Endothelial cell of umbilical vein (primary cell): ENCODE measurements at regions not wholly inside any gene's neighbourhood (a gene's known extent, or its start where the extent isn't known, plus 50 kb on each side); places are given as distances from the start of the nearest gene placed in this dataset.

ENCODE experiments used
- BruUV-seq: library from RNA; stranded (reverse); fragments of 400-500 nt; replicated peaks from 2 replicates; lab custom pipeline; 2021; lab: Mats Ljungman, UMichigan
- CTCF ChIA-PET: fragments of 300-600, 350-600 bp; sonication (Branson Sonifier 250); formaldehyde crosslinking; loops from one replicate; lab custom pipeline; 2021; ENCODE audit warnings: antibody characterized with exemption, inconsistent platforms; lab: Charles Lee
- POLR2A ChIA-PET: fragments of 300-600, 350-600 bp; sonication (Branson Sonifier 250); formaldehyde crosslinking; loops from one replicate; lab custom pipeline; 2021; ENCODE audit warnings: antibody characterized with exemption, inconsistent platforms; lab: Charles Lee
- DNase-seq: peaks from one replicate; pipeline ENCODE4 v3.0.0-alpha.2; 2011; ENCODE audit warnings: low read depth, low spot score
- FAIRE-seq: peaks from 2 replicates; lab custom pipeline; 2011; peaks lifted over from hg19 to GRCh38; lab: Jason Lieb, UNC
- H2AFZ ChIP-seq: 2 replicates; pipeline ENCODE4 v1.6.0; 2012; ENCODE audit warnings: low read depth, low read length, control low read depth, inconsistent platforms
- H3K27ac ChIP-seq: 2 replicates; pipeline ENCODE4 v1.5.1; 2011; ENCODE audit warnings: low read depth, mild to moderate bottlenecking, control low read depth, low read length, moderate library complexity; ENCODE audit not compliant: insufficient read depth
- H3K27me3 ChIP-seq, 2 experiments: 2 replicates each; pipeline versions ENCODE4 v1.6.0 to v1.6.1; 2011; ENCODE audit warnings: low read length in 2 of 2, mixed read lengths in 1 of 2; ENCODE audit not compliant: control insufficient read depth in 2 of 2, insufficient read depth in 2 of 2
- H3K36me3 ChIP-seq, 2 experiments: 2 replicates in 1 of 2; 3 replicates in 1 of 2; pipeline ENCODE4 v1.5.1; 2011; ENCODE audit warnings: low read length in 2 of 2, mild to moderate bottlenecking in 1 of 2, moderate library complexity in 1 of 2; ENCODE audit not compliant: control insufficient read depth in 2 of 2, insufficient read depth in 2 of 2; ENCODE audit errors: extremely low read depth in 1 of 2
- H3K4me1 ChIP-seq: 3 replicates; pipeline ENCODE4 v1.5.1; 2011; ENCODE audit warnings: mild to moderate bottlenecking, low read length; ENCODE audit not compliant: control insufficient read depth, insufficient read depth; ENCODE audit errors: extremely low read depth
- H3K4me2 ChIP-seq: 2 replicates; pipeline ENCODE4 v1.6.1; 2011; ENCODE audit warnings: low read length, control low read depth, mixed read lengths; ENCODE audit not compliant: insufficient read depth
- H3K4me3 ChIP-seq, 3 experiments: fragments of 200-600 bp in 1 of 3; sonication (generic), shearing (Covaris generic) in 1 of 3; replicated peaks in 1 of 3; 2 replicates each; pipeline ENCODE4 v1.5.1; 2011 to 2016; ENCODE audit warnings: control low read depth in 3 of 3, low read length in 3 of 3, mild to moderate bottlenecking in 2 of 3, inconsistent platforms in 1 of 3, low read depth in 1 of 3, moderate library complexity in 1 of 3; ENCODE audit not compliant: insufficient read depth in 1 of 3
- H3K79me2 ChIP-seq: 2 replicates; pipeline ENCODE4 v1.6.0; 2012; ENCODE audit warnings: low read length, inconsistent platforms; ENCODE audit not compliant: control insufficient read depth, insufficient read depth
- H3K9ac ChIP-seq: replicated peaks from 2 replicates; pipeline ENCODE3; 2011; ENCODE audit warnings: low read length, control low read depth; ENCODE audit not compliant: insufficient read depth; ENCODE audit errors: extremely low read depth
- H3K9me1 ChIP-seq: replicated peaks from 3 replicates; pipeline ENCODE4 v1.6.0; 2011; ENCODE audit warnings: mild to moderate bottlenecking, low read length; ENCODE audit not compliant: control insufficient read depth, insufficient read depth; ENCODE audit errors: extremely low read depth
- H3K9me3 ChIP-seq: replicated peaks from 2 replicates; pipeline ENCODE4 v1.5.1; 2012; ENCODE audit warnings: low read length, inconsistent platforms; ENCODE audit not compliant: control insufficient read depth, insufficient read depth
- H4K20me1 ChIP-seq: replicated peaks from 2 replicates; pipeline ENCODE3; 2011; ENCODE audit warnings: mild to moderate bottlenecking, low read length; ENCODE audit not compliant: control insufficient read depth, insufficient read depth; ENCODE audit errors: extremely low read depth
- CTCF ChIP-seq, 2 donors: IDR thresholded peaks; 1 replicate in 1 of 2; 2 replicates in 1 of 2; pipeline ENCODE4 v1.5.1; 2011; ENCODE audit warnings: low read length in 2 of 2, mild to moderate bottlenecking in 2 of 2, moderate library complexity in 2 of 2, control low read depth in 1 of 2, inconsistent platforms in 1 of 2, low read depth in 1 of 2; ENCODE audit not compliant: insufficient read depth in 1 of 2; ENCODE audit errors: extremely low read depth in 1 of 2
- EZH2 ChIP-seq: IDR thresholded peaks from 2 replicates; pipeline ENCODE4 v1.6.1; 2012; ENCODE audit warnings: borderline replicate concordance, low read depth, mild to moderate bottlenecking, moderate library complexity, low read length, inconsistent platforms; ENCODE audit not compliant: severe bottlenecking
- FOS ChIP-seq: IDR thresholded peaks from 2 replicates; pipeline ENCODE4 v1.6.1; 2011; ENCODE audit warnings: mild to moderate bottlenecking, low read length, moderate library complexity, borderline replicate concordance; ENCODE audit not compliant: insufficient read depth
- GATA2 ChIP-seq: IDR thresholded peaks from 2 replicates; pipeline ENCODE4 v1.7.0; 2011; ENCODE audit warnings: low read depth, mild to moderate bottlenecking, moderate library complexity, mixed read lengths, low read length; ENCODE audit not compliant: insufficient read length, insufficient read depth
- JUN ChIP-seq: IDR thresholded peaks from 2 replicates; pipeline ENCODE4 v1.6.1; 2011; ENCODE audit warnings: borderline replicate concordance, low read depth; ENCODE audit not compliant: insufficient read length, insufficient read depth
- MYC ChIP-seq: IDR thresholded peaks from one replicate; pipeline ENCODE4 v1.6.1; 2011; ENCODE audit warnings: mild to moderate bottlenecking, low read depth, low read length
- POLR2A ChIP-seq: IDR thresholded peaks from 2 replicates; pipeline ENCODE4 v1.6.1; 2012; ENCODE audit warnings: low read depth, mild to moderate bottlenecking, control low read depth, low read length
- POLR2AphosphoS5 ChIP-seq: IDR thresholded peaks from 2 replicates; pipeline ENCODE4 v1.6.1; 2012; ENCODE audit warnings: low read depth, mild to moderate bottlenecking, control low read depth, low read length, moderate library complexity; ENCODE audit not compliant: insufficient read depth
- dilution Hi-C: fragments of 300-500 bp; cut with MboI; formaldehyde crosslinking; loops from one replicate; pipeline ENCODE4 v1.15.0; 2019; ENCODE audit warnings: low sequenced_read_pairs; ENCODE audit not compliant: extremely low pct_ligation_motif_present
- intact Hi-C: fragments of 100-400 bp; cut with micrococcal nuclease; formaldehyde crosslinking; loops from one replicate; pipeline ENCODE4 v1.10.0; 2022
- TF ChIP-seq, protein P1 (sequence below): IDR thresholded peaks from 2 replicates; pipeline ENCODE4 v1.6.1; 2011; ENCODE audit not compliant: insufficient read depth, insufficient read length

- no TSS peak for BruUV-seq
- Histone ChIP-seq H2AFZ (no peak overlapping the region), H3K4me1 (no peaks in the 10 kb centered on the region), H3K9me1 (no peaks in the 10 kb centered on the region), H3K9me3 (no peaks in the 10 kb centered on the region), H4K20me1 (no peaks in the 10 kb centered on the region), H3K27me3 (no peaks in the 10 kb centered on the region), H3K79me2 (no peaks in the 10 kb centered on the region), H3K9ac (no peak overlapping the region), H3K4me3 (no peak overlapping the region), H3K4me2 (no peak overlapping the region), H3K27ac (no peak overlapping the region), H3K36me3 (no peaks in the 10 kb centered on the region)
- dilution Hi-C loops, result no loop called here
- no peak for TF ChIP-seq FOS
- no peak for TF ChIP-seq JUN
- TF ChIP-seq POLR2A, result no peak
- ChIA-PET CTCF (no interaction called here), POLR2A (no interaction called here)
- no peak for DNase-seq
- intact Hi-C loops, result no loop called here
- FAIRE-seq, result no peak
Measured at GRCh38 chr6:122165014-122165413, 234.4 kb upstream of the HSF2 start.

- ChIA-PET CTCF (no interaction called here), POLR2A (no interaction called here)
- Histone ChIP-seq H3K27me3 (no peaks in the 10 kb centered on the region), H4K20me1 (no peaks in the 10 kb centered on the region), H3K9me3 (no peaks in the 10 kb centered on the region), H2AFZ (no peak overlapping the region), H3K4me2 (no peak overlapping the region), H3K79me2 (no peaks in the 10 kb centered on the region), H3K9ac (no peak overlapping the region), H3K4me3 (no peak overlapping the region), H3K9me1 (no peaks in the 10 kb centered on the region), H3K4me1 (no peaks in the 10 kb centered on the region), H3K36me3 (no peaks in the 10 kb centered on the region), H3K27ac (no peak overlapping the region)
- dilution Hi-C loops (no loop called here), intact Hi-C loops (no loop called here)
- FAIRE-seq, result no peak
- TF ChIP-seq EZH2 (no peak), MYC (no peak), POLR2A (no peak), FOS (no peak), JUN (no peak), POLR2AphosphoS5 (no peak), GATA2 (no peak), CTCF (IDR thresholded peaks at IDR 0.05; ENCODE audit: extremely low read depth in 1 of 2, insufficient read depth in 1 of 2, low read depth in 1 of 2, low read length in 2 of 2) (no peak)
- TF ChIP-seq, protein P1, sequence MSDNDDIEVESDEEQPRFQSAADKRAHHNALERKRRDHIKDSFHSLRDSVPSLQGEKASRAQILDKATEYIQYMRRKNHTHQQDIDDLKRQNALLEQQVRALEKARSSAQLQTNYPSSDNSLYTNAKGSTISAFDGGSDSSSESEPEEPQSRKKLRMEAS, result no peak
- no TSS peak for BruUV-seq
- no peak for DNase-seq
Measured at GRCh38 chr6:122170274-122170673, 229.2 kb upstream of the HSF2 start.
